Endothelial cell (in vitro differentiated cells): ENCODE measurements at regions not wholly inside any gene's neighbourhood (a gene's known extent, or its start where the extent isn't known, plus 50 kb on each side); places are given as distances from the start of the nearest gene placed in this dataset.

Source experiments
- DNase-seq: peaks from one replicate; pipeline ENCODE4 v3.0.0; 2021; ENCODE audit warnings: low spot score
- H3K27ac Mint-ChIP-seq: one replicate; pipeline ENCODE4 v1.8.0; 2021; ENCODE audit warnings: mixed read lengths, inconsistent platforms; ENCODE audit not compliant: unreplicated experiment
- H3K27me3 Mint-ChIP-seq: one replicate; pipeline ENCODE4 v1.8.0; 2021; ENCODE audit warnings: mild to moderate bottlenecking, moderate library complexity, mixed read lengths, inconsistent platforms; ENCODE audit not compliant: unreplicated experiment
- H3K36me3 Mint-ChIP-seq: one replicate; pipeline ENCODE4 v1.8.0; 2021; ENCODE audit warnings: mild to moderate bottlenecking, low read depth, mixed read lengths, inconsistent platforms; ENCODE audit not compliant: unreplicated experiment
- H3K4me1 Mint-ChIP-seq: one replicate; pipeline ENCODE4 v1.8.0; 2021; ENCODE audit warnings: mild to moderate bottlenecking, mixed read lengths, inconsistent platforms; ENCODE audit not compliant: unreplicated experiment
- H3K4me3 Mint-ChIP-seq: one replicate; pipeline ENCODE4 v1.8.0; 2021; ENCODE audit warnings: mild to moderate bottlenecking, mixed read lengths, inconsistent platforms; ENCODE audit not compliant: unreplicated experiment
- H3K9me3 Mint-ChIP-seq: one replicate; pipeline ENCODE4 v1.8.0; 2021; ENCODE audit warnings: mixed read lengths, inconsistent platforms; ENCODE audit not compliant: unreplicated experiment
- CTCF ChIP-seq: fragments of 200-600 bp; sonication (generic); IDR thresholded peaks from one replicate; pipeline ENCODE4 v1.5.0; 2021; ENCODE audit warnings: antibody characterized with exemption; ENCODE audit not compliant: unreplicated experiment

GRCh38 chr9:26775391-26775790 lies 117.2 kb downstream of the CAAP1 start:
- Mint-ChIP-seq H3K27me3 (no peaks in the 10 kb centered on the region), H3K4me1 (no peaks in the 10 kb centered on the region), H3K4me3 (no peak overlapping the region), H3K9me3 (no peaks in the 10 kb centered on the region), H3K27ac (no peak overlapping the region), H3K36me3 (no peaks in the 10 kb centered on the region)
- no peak for TF ChIP-seq CTCF
- DNase-seq: no peak

GRCh38 chr9:26773056-26773455 lies 119.5 kb downstream of the CAAP1 start:
- H3K27me3 Mint-ChIP-seq: no peaks in the 10 kb centered on the region
- TF ChIP-seq CTCF: no peak

GRCh38 chr9:26770821-26771220 lies 121.8 kb downstream of the CAAP1 start:
- Mint-ChIP-seq H3K4me3 (no peak overlapping the region), H3K36me3 (no peaks in the 10 kb centered on the region), H3K27ac (no peak overlapping the region), H3K27me3 (no peaks in the 10 kb centered on the region), H3K4me1 (no peaks in the 10 kb centered on the region), H3K9me3 (no peaks in the 10 kb centered on the region)
- DNase-seq: no peak
- TF ChIP-seq CTCF: no peak

More at GRCh38 chr9:26773056-26773455, 119.5 kb downstream of the CAAP1 start:
- DNase-seq: no peak
- no peaks in the 10 kb centered on the region for H3K4me1 Mint-ChIP-seq
- H3K4me3 Mint-ChIP-seq: no peak overlapping the region
- no peaks in the 10 kb centered on the region for H3K36me3 Mint-ChIP-seq
- no peak overlapping the region for H3K27ac Mint-ChIP-seq
- no peaks in the 10 kb centered on the region for H3K9me3 Mint-ChIP-seq

- no peak overlapping the region for H3K4me3 Mint-ChIP-seq
Measured at GRCh38 chr9:26768145-26768544, 124.5 kb downstream of the CAAP1 start.

GRCh38 chr9:26760675-26761074 lies 131.9 kb downstream of the CAAP1 start:
- Mint-ChIP-seq H3K27ac (no peak overlapping the region), H3K4me3 (no peak overlapping the region), H3K36me3 (no peaks in the 10 kb centered on the region), H3K4me1 (no peaks in the 10 kb centered on the region), H3K9me3 (no peaks in the 10 kb centered on the region), H3K27me3 (no peaks in the 10 kb centered on the region)
- DNase-seq: no peak
- no peak for TF ChIP-seq CTCF

More at GRCh38 chr9:26768145-26768544, 124.5 kb downstream of the CAAP1 start:
- Mint-ChIP-seq H3K4me1 (no peaks in the 10 kb centered on the region), H3K27ac (no peak overlapping the region), H3K36me3 (no peaks in the 10 kb centered on the region), H3K9me3 (no peaks in the 10 kb centered on the region), H3K27me3 (no peaks in the 10 kb centered on the region)
- no peak for DNase-seq
- no peak for TF ChIP-seq CTCF
